ENCODE measurements at regions not wholly inside any gene's neighbourhood (a gene's known extent, or its start where the extent isn't known, plus 50 kb on each side); places are given as distances from the start of the nearest gene placed in this dataset.
"Not testable (repeated sequence)": the region's sequence is repeated elsewhere in the genome, so short reads cannot be mapped to it uniquely, and the experiment has no call there.

GRCh38 chrX:26922278-26922677 lies 540.9 kb downstream of the PPP4R3C start:
- H3K27ac ChIP-seq, result no peak overlapping the region
- no peak for TF ChIP-seq CTCF (conservative IDR thresholded peaks at IDR 0.05)

GRCh38 chrX:26918631-26919030 lies 544.5 kb downstream of the PPP4R3C start:
- peak; percentile 59 for TF ChIP-seq CTCF (conservative IDR thresholded peaks at IDR 0.05)
- no peak overlapping the region for H3K27ac ChIP-seq

- TF ChIP-seq CTCF (conservative IDR thresholded peaks at IDR 0.05), result no peak
- no peak overlapping the region for H3K27ac ChIP-seq
Measured at GRCh38 chrX:26916991-26917390, 546.1 kb downstream of the PPP4R3C start.

- no peak overlapping the region for H3K27ac ChIP-seq
- TF ChIP-seq CTCF (conservative IDR thresholded peaks at IDR 0.05), result no peak
Measured at GRCh38 chrX:26915064-26915463, 548.1 kb downstream of the PPP4R3C start.

GRCh38 chrX:26914232-26914631 lies 548.9 kb downstream of the PPP4R3C start:
- no peak for TF ChIP-seq CTCF (conservative IDR thresholded peaks at IDR 0.05)
- H3K27ac ChIP-seq, result no peak overlapping the region

GRCh38 chrX:26911785-26912184 lies 551.4 kb downstream of the PPP4R3C start:
- not testable (repeated sequence) for H3K27ac ChIP-seq

- no peak for TF ChIP-seq CTCF (conservative IDR thresholded peaks at IDR 0.05)
- H3K27ac ChIP-seq, result no peak overlapping the region
Measured at GRCh38 chrX:26909728-26910127, 553.4 kb downstream of the PPP4R3C start.

- TF ChIP-seq CTCF (conservative IDR thresholded peaks at IDR 0.05), result no peak
- no peak overlapping the region for H3K27ac ChIP-seq
Measured at GRCh38 chrX:26908218-26908617, 554.9 kb downstream of the PPP4R3C start.

Data from VCaP (cell line).